Iris pigment epithelial cell (primary cell): ENCODE measurements at regions not wholly inside any gene's neighbourhood (a gene's known extent, or its start where the extent isn't known, plus 50 kb on each side); places are given as distances from the start of the nearest gene placed in this dataset.
A peak's percentile ranks its signal among the peaks of the same experiment; 100 is the strongest.

Experiments
- DNase-seq: peaks from one replicate; pipeline ENCODE4 v3.0.0-alpha.2; 2011; ENCODE audit warnings: low read depth

DNA sequence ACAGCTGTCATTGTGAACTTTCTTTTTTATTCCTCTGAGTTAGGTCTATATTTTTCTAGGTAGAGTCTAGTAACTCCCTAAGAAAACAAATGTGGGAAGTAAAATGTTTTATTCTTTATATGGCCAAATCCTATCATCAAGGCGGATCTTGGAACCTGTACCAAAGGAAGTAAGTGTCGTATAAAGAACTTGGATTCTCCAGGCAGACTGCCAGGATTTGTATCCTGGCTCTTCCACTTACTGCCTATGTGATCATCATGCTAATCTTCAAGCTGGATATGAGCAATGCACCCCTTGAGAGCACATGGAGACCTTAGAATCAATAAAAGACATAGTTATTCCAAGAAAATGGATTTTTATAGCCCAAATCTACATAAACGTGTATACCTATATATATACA is 286.5 kb downstream of the PCDH17 start:
- no peak for DNase-seq

DNA sequence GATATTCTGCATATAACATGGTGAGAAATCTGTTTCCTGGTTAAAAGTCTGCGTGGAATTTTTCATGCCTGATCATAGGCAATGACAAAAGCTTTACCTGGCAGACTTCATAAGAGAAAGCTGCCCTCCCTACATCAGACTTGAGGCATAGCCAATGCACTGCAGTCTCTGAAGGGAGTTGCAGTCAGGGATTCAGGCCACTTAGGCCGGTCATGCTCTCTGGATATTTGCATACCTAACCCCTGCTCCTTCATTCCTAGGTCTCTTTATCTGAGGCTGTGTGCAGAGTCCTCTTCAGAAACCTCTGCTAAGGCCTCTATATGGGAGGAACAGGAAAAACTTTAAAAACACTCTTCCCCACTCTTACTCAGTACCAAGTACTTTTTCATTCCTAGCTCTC is 287.4 kb downstream of the PCDH17 start:
- no peak for DNase-seq

DNA sequence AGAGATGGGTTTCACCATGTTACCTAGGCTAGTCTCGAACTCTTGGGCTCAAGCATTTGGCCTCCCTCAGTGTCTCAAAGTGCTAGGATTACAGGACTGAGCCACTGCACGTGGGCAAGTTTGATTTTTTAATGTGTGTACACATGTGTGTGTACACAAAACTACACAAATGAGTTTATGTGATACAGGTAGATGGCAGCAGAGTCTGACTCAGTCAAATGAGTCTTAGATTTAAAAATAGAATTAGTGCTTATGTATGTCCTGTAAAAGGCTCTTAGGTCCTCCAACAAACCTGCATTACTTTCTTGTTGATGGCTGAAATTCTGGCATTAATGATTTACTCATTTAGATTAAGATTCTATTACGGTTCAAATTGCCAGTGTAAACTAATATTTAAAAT is 293.7 kb downstream of the PCDH17 start:
- DNase-seq = no peak

DNA sequence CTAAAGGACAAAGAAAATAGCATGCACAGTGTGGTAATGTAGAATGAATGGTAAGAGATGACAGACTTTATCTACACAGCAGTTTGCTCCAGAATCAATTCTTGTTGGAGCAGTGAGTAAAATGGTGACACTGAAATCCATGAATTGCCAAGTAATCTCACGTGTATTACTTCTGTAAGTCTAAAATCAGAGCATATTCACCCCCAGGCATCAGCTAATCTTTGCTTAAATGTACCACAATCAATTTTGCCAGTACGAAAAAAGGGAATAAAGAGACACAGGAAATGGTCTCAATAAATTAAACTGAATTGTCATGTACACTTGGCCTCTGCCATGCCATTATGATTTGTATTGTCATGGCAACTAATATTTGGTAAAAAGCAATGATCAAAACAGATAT is 294.2 kb downstream of the PCDH17 start:
- DNase-seq = no peak

DNA sequence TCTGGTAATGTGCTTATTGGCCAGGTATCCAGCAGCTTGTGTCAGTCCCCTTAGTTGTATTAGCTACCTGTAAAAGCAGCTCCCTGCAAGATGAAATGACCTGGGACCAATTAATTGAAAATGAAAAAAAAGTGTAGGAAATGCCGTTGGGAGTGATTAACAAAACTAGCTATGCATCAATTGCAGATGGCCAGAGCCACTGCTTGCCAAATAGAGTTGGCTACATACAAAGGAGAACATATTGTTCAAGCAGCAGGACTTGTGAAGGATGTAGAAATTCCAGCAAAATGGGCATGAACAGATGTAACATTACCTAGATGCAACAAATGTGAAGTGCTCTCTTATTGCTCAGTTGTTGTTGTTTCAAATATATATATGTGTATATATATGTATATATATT is 300.5 kb downstream of the PCDH17 start:
- DNase-seq = no peak

DNA sequence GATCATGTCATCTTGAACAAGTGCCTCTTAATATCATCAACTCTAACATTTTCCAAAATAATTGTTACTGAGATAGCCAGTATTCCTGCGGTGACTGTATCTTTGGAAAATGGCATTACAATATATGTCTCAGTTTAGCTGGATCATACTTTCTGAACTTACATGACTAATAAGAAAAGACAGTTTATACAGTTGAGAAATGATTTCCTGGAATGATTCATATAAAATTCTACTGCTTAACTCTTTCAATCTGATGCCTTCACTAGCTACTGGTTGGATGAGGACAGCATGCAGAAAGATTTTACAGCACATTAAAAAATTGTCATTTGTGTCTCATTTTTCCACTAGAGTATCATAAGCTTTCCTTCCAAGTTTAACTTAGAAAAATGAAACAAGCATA is 302.1 kb downstream of the PCDH17 start:
- DNase-seq = no peak

DNA sequence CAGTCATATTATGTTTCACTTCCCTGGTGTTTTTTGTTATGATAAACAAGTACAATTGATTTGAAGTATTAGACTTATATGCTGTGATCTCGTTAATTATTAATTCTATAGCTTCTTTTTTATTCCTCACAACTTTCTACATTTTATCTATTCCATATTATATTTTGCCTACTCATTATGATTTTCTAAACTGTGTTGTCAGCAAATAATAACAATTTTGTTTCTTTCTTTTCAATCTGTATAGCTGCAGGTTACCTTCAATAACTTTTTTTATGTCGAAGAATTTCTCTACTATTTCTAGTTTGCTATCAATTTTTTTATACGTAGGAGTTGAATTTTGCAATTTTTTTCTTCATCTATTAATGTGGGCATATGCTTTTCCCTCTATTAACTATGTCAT is 304.4 kb downstream of the PCDH17 start:
- DNase-seq = no peak

DNA sequence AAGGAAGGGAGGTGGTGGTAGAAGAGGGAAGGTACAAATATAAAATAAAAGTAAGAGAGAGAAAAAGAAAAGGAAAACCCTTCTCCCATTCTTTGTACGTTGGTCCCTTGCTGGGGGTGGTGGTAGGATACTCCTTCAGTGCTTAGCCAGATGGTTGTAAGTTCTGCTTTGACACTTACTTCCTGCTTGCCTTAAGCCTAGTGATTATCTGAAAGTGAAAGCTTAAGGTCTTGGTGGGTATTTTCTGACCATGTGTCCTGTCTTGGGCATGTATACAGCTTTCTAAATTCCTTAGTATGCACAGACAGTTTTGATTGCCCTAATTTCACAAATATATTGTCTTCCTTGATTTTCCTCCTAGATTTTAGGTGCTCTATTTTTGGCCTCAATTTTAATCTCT is 314.8 kb downstream of the PCDH17 start:
- no peak for DNase-seq

DNA sequence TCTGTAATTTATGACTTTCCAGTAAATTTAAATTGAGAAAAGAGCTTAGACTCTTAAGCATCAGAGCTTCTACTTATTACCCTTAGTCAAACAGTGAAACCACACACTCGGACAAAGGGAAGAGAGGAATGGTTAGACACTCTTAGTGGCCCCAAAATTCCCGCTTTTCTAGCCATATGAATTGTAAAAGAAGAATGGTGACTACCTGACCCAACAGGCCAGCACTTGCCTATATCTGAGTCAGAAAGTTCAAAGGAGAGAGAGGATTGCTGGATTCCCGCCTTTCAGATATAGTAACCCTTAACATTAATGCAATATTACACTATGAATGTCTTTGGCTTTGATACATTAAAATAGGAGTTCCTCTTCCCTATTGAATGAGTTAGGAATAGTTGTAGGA is 317.3 kb downstream of the PCDH17 start:
- no peak for DNase-seq

DNA sequence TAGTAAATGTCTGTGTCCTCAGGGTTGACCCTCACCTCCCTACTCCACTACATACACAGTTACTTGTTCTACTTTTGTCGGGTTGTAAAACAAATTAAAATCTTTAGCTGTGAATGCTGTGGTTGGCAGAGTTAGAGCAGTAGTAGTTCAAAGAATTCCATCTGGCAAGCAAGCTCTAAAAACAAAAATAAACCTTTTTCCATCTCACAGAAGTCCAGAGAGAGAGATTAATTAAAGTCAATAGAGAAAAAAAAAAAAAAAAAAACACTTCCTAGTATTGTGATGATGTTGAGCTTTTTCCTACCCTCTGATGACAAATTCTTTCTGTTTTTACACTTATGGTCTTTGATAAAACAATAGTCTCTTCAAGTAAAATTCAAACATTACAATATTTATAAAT is 338.4 kb downstream of the PCDH17 start:
- DNase-seq = no peak

DNA sequence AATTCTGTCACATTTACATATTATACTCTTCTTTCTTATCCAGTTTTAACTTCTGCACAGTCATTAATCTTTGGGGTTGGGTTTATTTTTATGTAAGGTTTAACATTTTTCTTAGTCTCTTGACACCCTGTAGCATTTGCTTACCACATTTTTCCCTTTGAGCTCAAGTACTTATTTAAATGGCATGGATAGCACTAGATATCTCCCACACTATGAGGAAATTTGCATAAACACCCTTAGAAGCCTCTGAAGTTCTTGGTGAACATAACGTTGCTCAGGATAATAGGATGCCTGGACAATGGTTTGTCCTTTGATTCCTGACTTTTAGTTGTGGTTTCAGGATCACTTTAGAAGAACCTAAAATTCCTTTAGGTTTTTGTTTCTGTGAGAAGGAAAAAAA is 338.9 kb downstream of the PCDH17 start:
- no peak for DNase-seq

DNA sequence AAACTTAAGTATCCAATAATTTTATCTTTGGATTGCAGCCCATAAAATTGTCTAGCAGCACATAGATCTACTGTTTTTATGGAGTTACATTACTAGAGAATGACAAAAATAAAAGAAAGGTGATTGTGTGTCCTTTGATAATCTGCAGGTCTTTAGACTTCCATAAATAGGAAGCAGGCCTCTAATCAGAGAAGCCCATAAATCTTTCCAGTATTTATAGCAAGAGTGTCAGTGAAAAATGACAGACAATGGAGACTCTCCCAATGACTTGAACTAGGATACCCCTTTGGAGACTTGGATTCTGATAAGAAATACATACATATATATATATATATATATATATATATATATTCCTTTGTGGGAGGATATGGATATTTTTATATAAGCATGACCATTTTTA is 351.2 kb downstream of the PCDH17 start:
- DNase-seq = no peak

DNA sequence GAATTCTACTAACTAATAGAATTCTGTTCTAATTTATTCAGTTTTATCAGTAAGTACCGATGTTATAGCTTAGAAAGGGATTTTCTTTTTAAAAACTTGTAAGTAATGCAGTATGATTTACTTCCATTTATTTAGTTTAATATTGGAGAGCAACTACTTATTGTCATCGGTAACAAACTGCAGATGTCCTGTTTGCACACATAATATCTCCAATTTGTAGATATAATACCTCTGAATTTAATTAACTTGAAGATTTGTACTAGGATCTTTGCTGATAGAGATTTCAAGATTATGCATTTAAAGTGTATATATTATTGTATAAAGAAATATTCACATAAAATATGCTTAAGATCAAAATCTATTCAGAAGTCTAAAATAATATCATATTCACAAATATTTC is 356.7 kb downstream of the PCDH17 start:
- DNase-seq = no peak

DNA sequence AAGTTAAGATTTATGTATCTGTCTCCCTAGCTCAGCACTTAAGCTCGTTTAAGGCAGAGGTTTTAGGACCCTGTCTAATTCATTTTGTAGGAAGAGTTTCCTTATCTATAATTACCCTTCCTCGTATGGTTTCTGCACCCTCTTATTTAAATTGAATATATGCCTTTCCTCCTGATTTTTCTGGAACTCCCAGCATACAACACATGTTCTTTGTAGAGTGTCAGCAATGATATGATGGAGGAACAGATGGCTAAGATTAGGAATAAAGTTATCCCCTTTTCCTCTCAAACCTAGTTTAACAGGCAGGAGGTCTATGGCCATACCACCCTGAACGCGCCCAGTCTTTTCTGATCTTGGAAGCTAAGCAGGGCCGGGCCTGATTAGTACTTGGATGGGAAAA is 359.5 kb downstream of the PCDH17 start:
- no peak for DNase-seq

DNA sequence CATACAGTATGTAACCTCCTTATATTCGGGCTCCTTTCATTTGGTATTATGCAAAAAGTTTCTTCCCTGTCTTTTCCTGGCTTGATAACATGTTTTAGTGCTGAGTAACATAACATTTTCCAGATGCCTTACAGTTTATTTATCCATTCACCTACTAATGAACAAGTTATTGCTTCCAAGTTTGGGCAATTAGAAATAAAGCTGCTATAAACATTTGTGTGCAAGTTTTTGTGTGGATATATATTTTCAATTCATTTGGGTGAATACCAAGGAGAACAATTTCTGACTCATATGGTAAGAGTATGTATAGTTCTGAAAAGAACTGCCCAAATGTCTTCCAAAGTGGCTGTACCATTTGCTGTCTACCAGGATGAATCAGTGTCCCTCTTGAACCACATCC is 360.9 kb downstream of the PCDH17 start:
- no peak for DNase-seq

DNA sequence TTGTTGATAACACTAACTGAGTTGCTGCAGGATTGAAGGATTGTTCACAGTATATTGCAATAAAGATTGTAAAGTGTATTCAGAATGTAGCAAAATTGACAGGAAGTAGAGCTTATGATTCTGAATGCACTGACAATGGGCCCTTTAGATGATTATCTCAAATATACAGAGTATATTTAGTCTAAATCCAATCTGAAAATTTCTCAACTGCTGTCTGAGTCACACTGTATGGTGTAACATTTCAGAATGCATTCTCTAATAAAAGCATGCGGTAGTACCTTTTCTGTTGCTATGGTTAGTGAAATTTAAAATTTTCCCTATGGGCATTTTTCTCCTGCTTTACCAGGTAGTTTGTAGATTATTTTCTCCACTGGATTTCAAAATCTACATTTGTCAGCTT is 365.2 kb downstream of the PCDH17 start:
- DNase-seq = peak; percentile 11

DNA sequence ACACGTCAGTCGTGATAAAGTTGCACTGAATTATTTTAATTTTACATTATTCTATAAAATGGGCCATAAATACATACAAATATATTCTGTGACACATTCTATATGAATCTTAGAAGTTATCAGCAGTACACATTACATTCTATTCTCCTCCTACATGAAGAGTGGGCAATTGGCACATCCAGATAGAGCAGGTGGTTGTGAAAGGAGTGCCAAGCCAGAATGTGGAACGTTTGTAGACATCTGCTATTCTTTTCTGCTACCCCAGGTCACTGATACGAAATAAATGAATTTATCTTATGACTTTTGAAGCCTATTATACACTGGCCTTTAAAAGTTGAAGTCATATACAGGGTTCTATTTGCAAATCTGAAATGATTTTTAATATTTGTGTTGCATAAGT is 373.2 kb downstream of the PCDH17 start:
- no peak for DNase-seq

DNA sequence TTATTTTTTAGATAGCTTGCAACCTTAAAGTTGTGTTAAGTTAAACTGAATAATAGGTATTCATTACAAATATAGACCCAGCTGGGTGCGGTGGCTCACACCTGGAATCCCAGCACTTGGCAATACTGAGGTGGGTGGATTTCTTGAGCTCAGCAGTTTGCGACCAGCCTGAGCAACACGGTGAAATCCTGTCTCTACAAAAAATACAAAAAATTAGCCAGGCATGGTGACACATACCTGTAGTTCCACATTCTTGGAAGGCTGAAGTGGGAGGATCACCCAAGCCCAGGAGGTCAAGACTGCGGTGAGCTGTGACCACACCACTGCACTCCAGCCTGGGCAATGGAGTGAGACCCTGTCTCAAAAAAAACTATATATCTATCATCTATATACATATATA is 386.5 kb downstream of the PCDH17 start:
- no peak for DNase-seq

DNA sequence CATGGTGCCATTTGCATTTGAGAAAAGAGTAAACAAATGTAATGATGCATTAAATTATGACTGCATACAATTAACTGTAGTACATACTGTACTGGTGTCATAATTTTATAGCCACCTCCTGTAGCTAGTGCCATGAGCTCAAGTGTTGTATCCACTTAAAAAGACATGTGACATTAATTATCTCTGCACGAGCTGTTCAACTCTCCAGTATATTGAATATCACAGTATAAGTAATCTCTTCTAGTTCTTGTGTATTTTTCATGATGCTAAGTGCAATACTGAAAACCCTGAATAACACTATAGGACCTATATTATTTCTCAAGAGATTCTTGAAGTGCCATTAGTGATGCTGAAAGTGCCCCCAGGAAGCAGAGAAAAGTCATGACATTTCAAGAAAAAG is 387.3 kb downstream of the PCDH17 start:
- no peak for DNase-seq

DNA sequence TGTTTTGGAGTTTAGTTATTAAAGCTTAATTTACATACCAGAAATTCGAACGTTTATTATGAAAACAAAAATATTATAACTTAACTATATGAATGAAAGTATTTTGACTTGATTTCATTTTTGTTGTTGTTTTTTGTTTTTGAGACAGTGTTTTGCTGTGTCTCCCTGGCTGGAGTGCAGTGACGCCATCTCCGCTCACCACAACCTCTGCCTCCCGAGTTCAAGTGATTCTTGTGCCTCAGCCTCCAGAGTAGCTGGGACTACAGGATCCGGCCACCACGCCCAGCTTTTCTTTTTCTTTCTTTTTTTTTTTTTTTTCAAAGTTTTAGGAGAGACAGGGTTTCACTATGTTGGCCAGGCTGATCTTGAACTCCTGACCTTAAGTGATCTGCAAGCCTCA is 392.6 kb downstream of the PCDH17 start:
- DNase-seq = no peak

DNA sequence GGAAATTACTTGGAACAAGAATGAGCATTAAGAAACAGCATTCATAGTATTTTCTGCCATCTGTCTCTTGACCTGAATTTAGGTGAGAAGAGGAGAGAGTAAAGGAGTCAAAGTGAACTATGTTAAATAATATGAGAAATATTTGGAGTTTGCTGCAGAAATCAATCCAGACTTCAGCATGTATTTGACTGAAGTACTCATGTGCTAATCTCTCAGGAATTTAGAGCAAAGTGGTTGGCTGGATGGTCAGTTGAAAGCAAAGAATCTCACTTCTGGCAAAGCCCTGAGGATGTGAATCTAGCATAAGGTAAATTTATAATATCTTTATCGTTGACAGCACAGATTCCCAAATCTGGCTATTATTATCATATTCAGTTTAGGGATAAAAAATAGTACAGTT is 394.3 kb downstream of the PCDH17 start:
- DNase-seq = peak; percentile 0

DNA sequence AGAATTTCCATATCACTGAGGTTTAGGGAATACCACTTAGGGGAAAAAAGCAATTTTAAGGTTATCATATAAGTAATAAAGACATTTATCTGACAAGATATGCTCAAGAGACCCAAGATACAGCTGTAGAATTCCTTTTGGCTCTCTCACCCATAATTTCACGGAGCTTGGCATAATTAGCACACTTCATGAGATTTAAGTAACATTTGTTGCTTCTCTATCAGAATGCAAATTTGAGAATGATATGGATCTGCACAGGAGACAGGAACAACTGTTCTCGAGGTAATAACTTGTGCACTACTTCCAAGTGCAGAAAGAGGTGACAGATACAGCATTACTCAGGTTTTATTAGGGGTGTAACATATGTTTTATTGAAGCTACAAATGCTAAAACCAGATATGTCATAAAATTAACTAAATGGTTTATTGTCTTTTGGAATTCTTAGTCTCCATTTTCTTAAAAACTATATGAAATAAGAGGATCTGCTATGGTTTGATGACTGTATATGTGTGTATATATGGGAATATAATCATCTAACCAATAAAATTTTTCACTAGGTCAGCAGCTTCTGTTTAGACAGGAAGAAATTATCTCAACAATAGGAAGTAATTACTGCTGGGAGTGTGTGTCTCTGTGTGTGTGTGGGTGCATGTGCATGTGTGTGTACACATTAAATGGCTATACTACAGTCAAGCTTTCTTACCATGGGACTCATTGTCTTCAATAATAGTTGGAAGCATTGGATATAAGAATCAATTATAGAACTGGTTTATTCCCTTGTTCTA is 401.3 kb downstream of the PCDH17 start:
- DNase-seq = no peak

DNA sequence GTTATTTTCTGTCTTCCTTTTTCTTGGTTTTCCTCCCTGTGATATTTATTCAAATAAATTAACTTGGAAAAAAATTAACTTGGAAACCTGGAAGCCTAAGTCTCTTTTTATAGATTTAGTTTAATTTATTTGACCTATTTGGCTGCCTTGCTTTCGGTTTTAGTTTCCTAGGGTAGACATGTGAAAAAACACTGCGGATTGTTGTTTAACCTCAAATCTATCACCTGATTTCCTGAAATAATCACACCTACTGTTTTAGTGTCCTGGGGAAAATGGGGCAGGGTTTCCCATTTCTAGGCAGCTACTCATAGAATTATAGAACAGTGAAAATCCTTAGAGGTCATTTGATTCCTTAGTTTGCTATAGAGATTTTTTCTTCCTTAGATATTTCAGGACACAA is 412.4 kb downstream of the PCDH17 start:
- no peak for DNase-seq

DNA sequence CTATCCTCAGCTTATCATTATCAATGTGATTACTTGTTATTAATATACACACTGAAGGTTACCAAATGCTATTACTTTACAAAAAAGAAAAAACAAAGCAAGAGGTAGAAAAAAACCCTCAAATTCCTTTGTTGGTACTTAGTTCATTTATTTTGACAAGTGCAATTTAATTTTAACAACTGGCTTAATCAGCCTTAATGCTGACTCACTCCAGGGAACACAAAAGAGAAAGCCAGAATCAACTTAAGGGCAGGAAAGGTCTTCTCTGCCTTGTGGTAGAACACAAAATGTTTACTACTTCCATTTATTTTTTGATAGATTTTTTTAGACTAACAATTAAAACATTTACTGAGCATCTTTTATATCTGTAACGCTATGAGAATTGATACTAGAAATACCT is 417.1 kb downstream of the PCDH17 start:
- no peak for DNase-seq

DNA sequence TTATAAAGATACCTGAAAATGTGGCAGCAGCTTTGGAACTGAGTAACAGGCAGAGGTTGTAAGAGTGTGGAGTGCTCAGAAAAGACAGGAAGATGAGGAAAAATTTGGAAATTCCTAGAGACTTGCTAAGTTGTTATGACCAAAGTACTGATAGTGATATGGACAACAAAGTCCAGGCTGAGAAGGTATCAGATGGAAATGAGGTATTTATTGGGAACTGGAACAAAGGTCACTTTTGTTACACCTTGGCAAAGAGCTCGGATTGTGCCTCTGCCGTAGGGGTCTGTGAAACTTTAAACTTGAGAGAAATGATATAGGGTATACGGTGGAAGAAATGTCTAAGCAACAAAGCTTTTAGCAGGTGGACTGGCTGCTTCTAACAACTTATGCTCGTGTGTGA is 419.9 kb downstream of the PCDH17 start:
- no peak for DNase-seq
